ENCODE measurements at regions not wholly inside any gene's neighbourhood (a gene's known extent, or its start where the extent isn't known, plus 50 kb on each side); places are given as distances from the start of the nearest gene placed in this dataset.

DNA sequence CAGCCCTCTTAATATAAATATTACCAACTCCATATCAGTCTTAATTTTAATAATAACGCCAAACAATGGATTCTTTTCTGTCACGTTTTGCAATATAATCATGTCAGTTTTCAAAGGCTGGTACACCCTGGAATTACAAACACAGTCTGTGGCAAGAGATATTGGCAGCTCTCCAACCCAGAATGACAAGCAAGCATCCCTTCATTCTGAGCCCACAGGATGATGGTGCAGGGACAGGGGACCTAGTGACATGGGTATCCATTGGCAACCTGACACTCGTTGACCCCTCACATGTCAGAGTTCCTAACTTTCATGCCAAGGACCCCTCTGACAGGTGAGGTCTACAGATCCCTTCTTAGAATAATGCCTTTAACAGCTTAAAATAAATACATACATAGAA lies 154.5 kb upstream of the TSC22D2 start:
- TF ChIP-seq, protein P1, sequence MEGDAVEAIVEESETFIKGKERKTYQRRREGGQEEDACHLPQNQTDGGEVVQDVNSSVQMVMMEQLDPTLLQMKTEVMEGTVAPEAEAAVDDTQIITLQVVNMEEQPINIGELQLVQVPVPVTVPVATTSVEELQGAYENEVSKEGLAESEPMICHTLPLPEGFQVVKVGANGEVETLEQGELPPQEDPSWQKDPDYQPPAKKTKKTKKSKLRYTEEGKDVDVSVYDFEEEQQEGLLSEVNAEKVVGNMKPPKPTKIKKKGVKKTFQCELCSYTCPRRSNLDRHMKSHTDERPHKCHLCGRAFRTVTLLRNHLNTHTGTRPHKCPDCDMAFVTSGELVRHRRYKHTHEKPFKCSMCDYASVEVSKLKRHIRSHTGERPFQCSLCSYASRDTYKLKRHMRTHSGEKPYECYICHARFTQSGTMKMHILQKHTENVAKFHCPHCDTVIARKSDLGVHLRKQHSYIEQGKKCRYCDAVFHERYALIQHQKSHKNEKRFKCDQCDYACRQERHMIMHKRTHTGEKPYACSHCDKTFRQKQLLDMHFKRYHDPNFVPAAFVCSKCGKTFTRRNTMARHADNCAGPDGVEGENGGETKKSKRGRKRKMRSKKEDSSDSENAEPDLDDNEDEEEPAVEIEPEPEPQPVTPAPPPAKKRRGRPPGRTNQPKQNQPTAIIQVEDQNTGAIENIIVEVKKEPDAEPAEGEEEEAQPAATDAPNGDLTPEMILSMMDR (IDR thresholded peaks at IDR 0.05; ENCODE audit: insufficient read depth, low read length, poor library complexity, severe bottlenecking): no peak
- no peak for TF ChIP-seq EZH2phosphoT487 (conservative IDR thresholded peaks at IDR 0.05; ENCODE audit: low read length)
